ENCODE measurements at regions not wholly inside any gene's neighbourhood (a gene's known extent, or its start where the extent isn't known, plus 50 kb on each side); places are given as distances from the start of the nearest gene placed in this dataset.

DNA sequence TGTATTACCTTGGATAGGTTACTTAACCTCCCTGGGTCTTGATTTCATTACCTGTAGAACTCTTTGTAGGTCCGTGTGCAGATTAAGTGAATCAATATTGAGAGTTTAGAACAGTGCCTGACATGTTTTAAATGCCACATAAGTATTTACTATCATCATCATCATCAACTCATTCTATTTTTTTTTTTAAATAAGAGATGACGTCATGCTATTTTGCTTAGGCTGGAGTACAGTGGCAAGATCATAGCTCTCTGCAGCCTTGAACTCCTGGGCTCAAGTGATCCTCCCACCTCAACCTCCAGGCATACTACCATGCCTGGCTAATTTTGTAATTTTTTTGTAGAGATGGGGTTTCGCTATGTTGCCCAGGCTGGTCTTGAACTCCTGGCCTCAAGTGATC is 132.0 kb upstream of the FZD8 start:
- FAIRE-seq (no peak), DNase-seq (ENCODE audit: insufficient read length, low spot score) (no peak)
- TF ChIP-seq POLR2A (IDR thresholded peaks at IDR 0.05; ENCODE audit: low read depth, low read length), result no peak

DNA sequence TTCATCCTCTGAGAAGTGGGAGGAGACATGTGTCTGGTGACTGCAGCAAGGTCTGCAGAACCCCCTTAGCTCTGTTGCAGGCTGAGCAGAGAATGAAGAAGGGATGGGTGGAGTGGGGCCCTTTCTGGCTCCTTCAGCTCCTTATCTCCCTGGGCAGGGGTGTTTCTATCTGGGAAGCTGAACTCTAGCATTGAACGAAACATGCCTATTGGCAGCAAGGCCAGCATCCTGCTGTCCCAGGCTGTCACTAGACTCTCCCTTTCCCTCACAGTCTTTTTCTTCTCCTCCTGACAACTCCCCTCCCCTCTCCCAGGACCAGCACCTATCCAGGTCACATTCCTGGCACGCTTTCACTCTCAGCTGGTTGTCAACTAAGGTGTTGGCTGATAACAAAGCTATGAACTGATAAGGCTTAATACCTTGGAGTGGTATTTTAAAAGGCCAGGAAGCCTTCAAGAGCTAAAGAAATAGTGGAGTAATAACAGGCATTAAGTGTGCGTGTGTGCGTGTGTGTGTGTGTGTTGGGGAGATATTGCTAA is 128.8 kb upstream of the FZD8 start:
- TF ChIP-seq POLR2A (IDR thresholded peaks at IDR 0.05; ENCODE audit: low read depth, low read length), result no peak
- no peak for DNase-seq (ENCODE audit: insufficient read length, low spot score)
- FAIRE-seq, result no peak

DNA sequence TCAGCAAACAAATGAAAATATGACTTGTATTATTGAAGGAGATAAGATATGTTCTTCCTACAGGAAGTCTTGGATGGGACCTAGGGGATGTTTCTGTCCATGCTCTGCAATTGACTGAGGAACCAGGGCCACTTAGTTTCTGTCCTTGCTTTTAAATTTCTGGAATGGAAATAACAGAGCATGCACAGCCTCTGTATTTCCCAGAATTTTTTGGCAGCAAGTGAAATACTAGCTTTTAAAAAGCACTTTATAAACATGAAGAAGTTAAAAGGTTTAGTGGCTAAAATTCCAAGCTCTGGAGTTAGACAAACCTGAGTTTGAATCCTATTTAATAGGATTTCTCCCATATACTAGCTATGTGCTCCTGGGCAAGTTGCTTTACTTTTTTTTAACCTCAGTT is 127.7 kb upstream of the FZD8 start:
- FAIRE-seq (no peak), DNase-seq (ENCODE audit: insufficient read length, low spot score) (no peak)
- no peak for TF ChIP-seq POLR2A (IDR thresholded peaks at IDR 0.05; ENCODE audit: low read depth, low read length)

DNA sequence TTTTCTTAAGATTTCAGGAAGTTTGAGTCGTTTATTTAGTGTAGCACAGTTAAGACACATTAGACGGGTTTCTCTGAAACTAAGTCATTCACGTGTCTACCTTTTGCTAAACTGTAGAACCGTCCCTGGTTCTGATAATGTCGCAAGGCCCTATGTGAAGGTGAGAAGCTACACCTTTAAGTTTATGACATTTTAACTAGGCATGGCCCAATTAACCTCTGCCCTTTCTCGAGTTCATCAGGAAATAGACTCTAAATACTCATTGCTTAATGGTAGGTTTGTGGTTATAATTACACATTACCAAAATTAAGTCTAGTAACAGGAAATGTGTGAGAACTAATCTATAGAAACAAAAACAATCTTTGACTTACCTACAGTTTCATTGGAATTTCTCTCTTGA is 126.6 kb upstream of the FZD8 start:
- FAIRE-seq (no peak), DNase-seq (ENCODE audit: insufficient read length, low spot score) (no peak)
- TF ChIP-seq POLR2A (IDR thresholded peaks at IDR 0.05; ENCODE audit: low read depth, low read length), result no peak

DNA sequence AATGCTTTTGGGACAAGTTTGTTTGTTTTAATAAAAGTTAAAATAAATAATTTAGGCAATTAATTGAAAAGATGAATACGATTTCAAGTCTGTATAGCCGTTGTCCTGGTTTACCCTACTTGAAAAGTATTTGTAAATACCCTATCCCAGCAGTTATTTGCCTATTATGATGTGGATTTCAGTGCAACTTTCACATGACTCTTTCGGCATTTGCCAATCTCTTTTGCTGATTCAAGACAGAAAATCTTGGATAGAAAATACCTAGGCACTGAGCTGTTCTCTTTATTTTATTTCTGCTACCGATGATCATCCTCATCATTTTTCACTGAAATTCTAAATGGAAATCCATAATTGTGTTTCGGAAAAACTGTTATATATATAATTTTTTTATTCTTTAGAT is 125.9 kb upstream of the FZD8 start:
- TF ChIP-seq POLR2A (IDR thresholded peaks at IDR 0.05; ENCODE audit: low read depth, low read length), result no peak
- FAIRE-seq, result no peak
- no peak for DNase-seq (ENCODE audit: insufficient read length, low spot score)

GRCh38 chr10:35765996-35766395 is 123.9 kb upstream of the FZD8 start:
- FAIRE-seq, result no peak

DNA sequence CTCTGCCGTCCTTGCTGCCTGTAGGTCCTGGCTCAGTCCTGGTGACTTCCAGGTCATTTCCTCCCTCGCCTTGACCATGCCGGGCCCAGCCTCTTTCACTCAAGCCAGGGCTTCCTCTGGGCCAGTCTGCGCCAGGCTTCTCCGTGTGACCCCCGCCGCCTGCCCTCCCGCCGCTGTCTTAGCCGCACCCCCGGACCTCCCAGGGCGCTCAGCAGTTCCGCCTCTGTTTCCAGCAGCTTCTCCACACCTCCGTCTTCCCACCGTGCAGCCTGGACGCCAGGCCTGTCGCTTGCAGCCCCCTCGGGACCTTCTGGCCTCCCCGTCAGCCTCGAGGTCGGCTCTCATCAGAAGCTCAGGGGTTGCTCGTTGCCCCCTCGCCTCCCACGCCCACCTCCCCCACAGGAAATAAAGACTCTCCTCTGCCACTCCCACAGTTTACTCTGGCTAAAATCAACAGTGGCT is 123.0 kb upstream of the FZD8 start:
- FAIRE-seq (no peak), DNase-seq (ENCODE audit: insufficient read length, low spot score) (no peak)
- TF ChIP-seq POLR2A (IDR thresholded peaks at IDR 0.05; ENCODE audit: low read depth, low read length), result no peak

More at GRCh38 chr10:35765996-35766395, 123.9 kb upstream of the FZD8 start:
- TF ChIP-seq POLR2A (IDR thresholded peaks at IDR 0.05; ENCODE audit: low read depth, low read length), result no peak
- no peak for DNase-seq (ENCODE audit: insufficient read length, low spot score)

DNA sequence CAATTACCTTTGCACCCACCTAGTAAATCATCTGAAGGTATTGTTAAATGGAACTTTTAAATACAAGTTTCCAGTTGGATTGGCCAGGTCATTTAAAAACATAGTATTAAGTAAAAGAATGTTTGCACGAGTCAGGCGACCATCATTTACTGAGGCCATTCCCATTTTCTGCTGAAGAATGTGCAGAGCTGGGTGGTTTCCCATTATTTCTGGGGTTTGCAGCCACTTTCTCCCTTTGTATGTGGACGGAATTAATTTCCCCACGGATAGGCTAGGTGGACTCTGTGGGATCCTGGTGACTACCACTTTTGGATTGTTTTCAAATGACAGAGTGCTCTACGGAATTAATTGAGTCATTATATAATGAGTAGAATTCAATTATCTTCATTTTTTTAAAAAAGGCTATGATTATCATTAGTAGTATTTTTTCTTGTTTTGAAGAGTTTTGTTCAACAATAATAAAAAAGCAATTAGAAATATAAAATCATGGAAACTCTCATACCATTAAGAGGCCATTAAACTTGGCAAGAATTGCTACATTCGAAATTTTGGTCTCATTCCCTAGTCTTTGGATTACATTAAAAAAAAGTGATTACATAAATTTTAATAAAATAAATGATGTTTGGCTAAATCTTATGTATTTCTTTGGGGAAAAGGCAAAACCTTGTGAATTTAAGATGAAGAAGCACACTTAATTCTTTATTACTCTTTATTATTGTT is 120.4 kb upstream of the FZD8 start:
- TF ChIP-seq POLR2A (IDR thresholded peaks at IDR 0.05; ENCODE audit: low read depth, low read length), result no peak
- FAIRE-seq (no peak), DNase-seq (ENCODE audit: insufficient read length, low spot score) (no peak)

- no peak for TF ChIP-seq POLR2A (IDR thresholded peaks at IDR 0.05; ENCODE audit: low read depth, low read length)
- FAIRE-seq, result no peak
- no peak for DNase-seq (ENCODE audit: insufficient read length, low spot score)
Observed at GRCh38 chr10:35758076-35758475, 116.0 kb upstream of the FZD8 start.

DNA sequence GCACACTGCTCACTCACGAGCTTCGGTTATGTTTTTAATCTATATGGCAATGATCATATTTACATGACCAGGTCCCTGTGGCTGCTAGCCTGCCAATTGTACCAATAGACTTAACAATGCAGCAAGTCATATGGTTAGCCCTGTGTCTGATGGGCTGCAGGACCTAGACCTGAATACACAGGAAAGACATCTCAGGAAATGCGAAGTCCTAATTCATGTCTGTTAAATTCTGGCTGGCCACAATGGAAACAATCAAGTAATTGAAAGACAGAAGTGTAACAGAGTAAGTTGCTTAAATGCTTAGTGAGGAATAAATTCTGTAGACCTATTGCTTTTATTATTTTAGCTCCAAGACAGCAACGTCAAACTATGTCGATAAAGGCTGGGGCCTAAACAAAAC is 112.4 kb upstream of the FZD8 start:
- no peak for TF ChIP-seq POLR2A (IDR thresholded peaks at IDR 0.05; ENCODE audit: low read depth, low read length)
- FAIRE-seq (no peak), DNase-seq (ENCODE audit: insufficient read length, low spot score) (no peak)

GRCh38 chr10:35752469-35753461 is 110.7 kb upstream of the FZD8 start:
- DNase-seq (ENCODE audit: insufficient read length, low spot score), result no peak
- FAIRE-seq, result no peak
- no peak for TF ChIP-seq POLR2A (IDR thresholded peaks at IDR 0.05; ENCODE audit: low read depth, low read length)

GRCh38 chr10:35751347-35751746 is 109.3 kb upstream of the FZD8 start:
- no peak for FAIRE-seq
- no peak for TF ChIP-seq POLR2A (IDR thresholded peaks at IDR 0.05; ENCODE audit: low read depth, low read length)
- DNase-seq (ENCODE audit: insufficient read length, low spot score), result no peak

DNA sequence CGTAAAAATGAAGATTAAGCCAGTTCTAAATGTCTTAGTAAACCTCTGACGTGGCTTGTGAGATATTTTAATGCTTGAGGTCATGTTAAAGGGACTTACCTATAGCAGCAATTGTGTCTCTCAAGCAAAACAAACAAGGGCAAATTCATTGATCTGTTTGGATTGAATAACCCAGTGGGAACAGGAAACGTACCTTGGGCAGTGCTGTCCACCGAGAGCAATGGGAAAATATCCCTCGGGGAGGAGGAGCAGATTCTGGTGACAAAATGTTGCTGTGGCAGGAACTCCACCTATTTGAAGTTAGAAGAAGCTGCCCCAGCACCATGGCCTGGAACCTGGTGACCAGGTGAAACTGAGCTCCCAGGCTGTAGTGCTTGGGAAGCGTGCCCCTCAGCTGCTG is 107.1 kb upstream of the FZD8 start:
- TF ChIP-seq POLR2A (IDR thresholded peaks at IDR 0.05; ENCODE audit: low read depth, low read length), result no peak
- FAIRE-seq, result no peak
- no peak for DNase-seq (ENCODE audit: insufficient read length, low spot score)
